GM23338 (cell line): ENCODE measurements at regions not wholly inside any gene's neighbourhood (a gene's known extent, or its start where the extent isn't known, plus 50 kb on each side); places are given as distances from the start of the nearest gene placed in this dataset.

Experiments used
- ATAC-seq: fragments of 200-7000 bp; cut with Tn5 transposase; 3 replicates; pipeline ENCODE4 v1.9.1; 2020
- DNase-seq: peaks from one replicate; pipeline ENCODE4 v3.0.0-alpha.2; 2015; ENCODE audit warnings: low spot score
- H2AFZ ChIP-seq: fragments of 200-600 bp; sonication (generic); 2 replicates; pipeline ENCODE4 v1.8.0; 2016; ENCODE audit warnings: antibody characterized with exemption, mild to moderate bottlenecking, moderate library complexity
- H3F3A ChIP-seq: fragments of 200-600 bp; sonication (generic); replicated peaks from 2 replicates; pipeline ENCODE4 v1.8.0; 2017; ENCODE audit warnings: antibody characterized with exemption, mixed run types, low read depth
- H3K27ac ChIP-seq: fragments of 200-600 bp; sonication (generic); 2 replicates; pipeline ENCODE4 v1.6.1; 2016; ENCODE audit warnings: low read depth
- H3K27me3 ChIP-seq: fragments of 200-600 bp; sonication (generic); 2 replicates; pipeline ENCODE4 v1.8.0; 2016; ENCODE audit warnings: mild to moderate bottlenecking, mixed run types, moderate library complexity; ENCODE audit not compliant: insufficient read depth
- H3K36me3 ChIP-seq: fragments of 200-600 bp; sonication (generic); 2 replicates; pipeline ENCODE4 v1.8.0; 2016; ENCODE audit warnings: mild to moderate bottlenecking; ENCODE audit not compliant: insufficient read depth
- H3K4me1 ChIP-seq: fragments of 200-600 bp; sonication (generic); 2 replicates; pipeline ENCODE4 v1.8.0; 2016; ENCODE audit warnings: mild to moderate bottlenecking, moderate library complexity; ENCODE audit not compliant: insufficient read depth
- H3K4me2 ChIP-seq: fragments of 200-600 bp; sonication (generic); 2 replicates; pipeline ENCODE4 v1.7.1; 2017; ENCODE audit warnings: mixed run types
- H3K4me3 ChIP-seq: fragments of 200-600 bp; sonication (generic); 2 replicates; pipeline ENCODE4 v1.6.1; 2016; ENCODE audit warnings: mixed run types
- H3K79me2 ChIP-seq: fragments of 200-600 bp; sonication (generic); replicated peaks from 2 replicates; pipeline ENCODE4 v1.8.0; 2017; ENCODE audit warnings: mild to moderate bottlenecking; ENCODE audit not compliant: insufficient read depth
- H3K9me2 ChIP-seq: fragments of 200-600 bp; sonication (generic); 2 replicates; pipeline ENCODE4 v1.8.0; 2017; ENCODE audit not compliant: insufficient read depth
- H4K20me1 ChIP-seq: fragments of 200-600 bp; sonication (generic); replicated peaks from 2 replicates; pipeline ENCODE4 v1.8.0; 2017; ENCODE audit warnings: mild to moderate bottlenecking; ENCODE audit not compliant: insufficient read depth
- H3K27ac Mint-ChIP-seq: 2 replicates; pipeline ENCODE4 v1.8.0; 2020; ENCODE audit warnings: inconsistent platforms, mild to moderate bottlenecking, moderate library complexity, mixed read lengths
- H3K27me3 Mint-ChIP-seq: 3 replicates; pipeline ENCODE4 v1.8.0; 2022; ENCODE audit warnings: low read depth, mild to moderate bottlenecking, moderate library complexity, mixed read lengths, inconsistent platforms; ENCODE audit not compliant: insufficient read depth, poor library complexity
- H3K36me3 Mint-ChIP-seq: 3 replicates; pipeline ENCODE4 v1.8.0; 2021; ENCODE audit warnings: low read depth, mild to moderate bottlenecking, inconsistent platforms, moderate library complexity, mixed read lengths
- H3K4me1 Mint-ChIP-seq: 3 replicates; pipeline ENCODE4 v1.8.0; 2020; ENCODE audit warnings: mild to moderate bottlenecking, inconsistent platforms, mixed read lengths
- H3K4me3 Mint-ChIP-seq: 3 replicates; pipeline ENCODE4 v1.8.0; 2021; ENCODE audit warnings: moderate library complexity, mild to moderate bottlenecking, inconsistent platforms, mixed read lengths
- H3K9me3 Mint-ChIP-seq: 3 replicates; pipeline ENCODE4 v1.8.0; 2020; ENCODE audit warnings: moderate library complexity, mild to moderate bottlenecking, inconsistent platforms, mixed read lengths
- EZH2 ChIP-seq: fragments of 200-600 bp; sonication (generic); IDR thresholded peaks from one replicate; pipeline ENCODE4 v1.8.0; 2017; ENCODE audit warnings: antibody characterized with exemption, mild to moderate bottlenecking, low read depth; ENCODE audit not compliant: unreplicated experiment
- EZH2phosphoT487 ChIP-seq: fragments of 200-600 bp; sonication (generic); IDR thresholded peaks from one replicate; pipeline ENCODE4 v1.8.1; 2018; ENCODE audit warnings: antibody characterized with exemption; ENCODE audit not compliant: unreplicated experiment
- NANOG ChIP-seq: IDR thresholded peaks from 2 replicates; pipeline ENCODE4 v1.6.1; 2016; ENCODE audit warnings: antibody characterized with exemption, borderline replicate concordance
- TF ChIP-seq, protein P1 (sequence below), 2 experiments: fragments of 200-600 bp in 1 of 2; sonication (generic) in 1 of 2; conservative IDR thresholded peaks; 2 replicates each; pipeline versions ENCODE4 v1.5.1 to v1.6.1; 2016 to 2017; ENCODE audit warnings: antibody characterized with exemption in 2 of 2, low read depth in 2 of 2, mild to moderate bottlenecking in 2 of 2, moderate library complexity in 1 of 2
- TF ChIP-seq, protein P2 (sequence below): IDR thresholded peaks from 2 replicates; pipeline ENCODE4 v1.6.1; 2016; ENCODE audit warnings: antibody characterized with exemption
- TF ChIP-seq, protein P3 (sequence below): IDR thresholded peaks from one replicate; pipeline ENCODE4 v1.6.1; 2018; ENCODE audit warnings: antibody characterized with exemption; ENCODE audit not compliant: unreplicated experiment
- TF ChIP-seq, protein P4 (sequence below): fragments of 250-450 bp; sonication (Bioruptor Pico); IDR thresholded peaks from 2 replicates; pipeline ENCODE4 v1.5.0; 2020; ENCODE audit warnings: mild to moderate bottlenecking, moderate library complexity

DNA sequence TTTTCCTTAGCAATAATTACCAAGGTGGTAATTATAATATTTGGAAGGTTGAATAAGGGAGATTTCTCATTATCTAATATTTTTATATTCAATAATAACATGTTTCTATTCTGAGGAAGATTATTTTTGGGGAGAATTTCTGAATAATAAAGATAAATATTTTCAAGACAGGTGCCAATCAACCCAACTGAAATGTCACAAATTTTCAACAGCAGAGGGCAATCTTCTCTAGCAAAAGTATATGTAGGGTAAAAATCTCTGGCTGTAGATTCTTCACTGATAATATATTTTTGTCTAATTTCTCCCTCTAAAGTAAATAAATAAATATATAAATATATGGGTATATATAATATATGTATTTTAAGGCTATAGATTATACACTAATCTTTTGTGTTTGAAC is 1187.2 kb upstream of the CRIM1 start:
- Histone ChIP-seq H3K79me2 (no peaks in the 10 kb centered on the region), H3K4me2 (no peak overlapping the region), H3K27ac (no peak overlapping the region), H3K36me3 (no peaks in the 10 kb centered on the region), H2AFZ (no peak overlapping the region), H3F3A (no peaks in the 10 kb centered on the region), H3K4me3 (no peak overlapping the region), H3K4me1 (no peaks in the 10 kb centered on the region), H4K20me1 (no peaks in the 10 kb centered on the region), H3K9me2 (no peaks in the 10 kb centered on the region), H3K27me3 (peaks cover 10% of the 10 kb centered on the region; the same call in 1 of the 2 replicates)
- Mint-ChIP-seq H3K36me3 (no peaks in the 10 kb centered on the region), H3K4me3 (no peak overlapping the region), H3K4me1 (no peaks in the 10 kb centered on the region), H3K27me3 (no peaks in the 10 kb centered on the region), H3K9me3 (no peaks in the 10 kb centered on the region), H3K27ac (no peak overlapping the region)
- DNase-seq, result peak; percentile 29
- TF ChIP-seq, protein P1, sequence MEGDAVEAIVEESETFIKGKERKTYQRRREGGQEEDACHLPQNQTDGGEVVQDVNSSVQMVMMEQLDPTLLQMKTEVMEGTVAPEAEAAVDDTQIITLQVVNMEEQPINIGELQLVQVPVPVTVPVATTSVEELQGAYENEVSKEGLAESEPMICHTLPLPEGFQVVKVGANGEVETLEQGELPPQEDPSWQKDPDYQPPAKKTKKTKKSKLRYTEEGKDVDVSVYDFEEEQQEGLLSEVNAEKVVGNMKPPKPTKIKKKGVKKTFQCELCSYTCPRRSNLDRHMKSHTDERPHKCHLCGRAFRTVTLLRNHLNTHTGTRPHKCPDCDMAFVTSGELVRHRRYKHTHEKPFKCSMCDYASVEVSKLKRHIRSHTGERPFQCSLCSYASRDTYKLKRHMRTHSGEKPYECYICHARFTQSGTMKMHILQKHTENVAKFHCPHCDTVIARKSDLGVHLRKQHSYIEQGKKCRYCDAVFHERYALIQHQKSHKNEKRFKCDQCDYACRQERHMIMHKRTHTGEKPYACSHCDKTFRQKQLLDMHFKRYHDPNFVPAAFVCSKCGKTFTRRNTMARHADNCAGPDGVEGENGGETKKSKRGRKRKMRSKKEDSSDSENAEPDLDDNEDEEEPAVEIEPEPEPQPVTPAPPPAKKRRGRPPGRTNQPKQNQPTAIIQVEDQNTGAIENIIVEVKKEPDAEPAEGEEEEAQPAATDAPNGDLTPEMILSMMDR (conservative IDR thresholded peaks at IDR 0.05; ENCODE audit: low read depth in 2 of 2), result peak; percentile 44 to 57; a peak in 3 of 4 replicates
- TF ChIP-seq EZH2, result no peak
- TF ChIP-seq, protein P2, sequence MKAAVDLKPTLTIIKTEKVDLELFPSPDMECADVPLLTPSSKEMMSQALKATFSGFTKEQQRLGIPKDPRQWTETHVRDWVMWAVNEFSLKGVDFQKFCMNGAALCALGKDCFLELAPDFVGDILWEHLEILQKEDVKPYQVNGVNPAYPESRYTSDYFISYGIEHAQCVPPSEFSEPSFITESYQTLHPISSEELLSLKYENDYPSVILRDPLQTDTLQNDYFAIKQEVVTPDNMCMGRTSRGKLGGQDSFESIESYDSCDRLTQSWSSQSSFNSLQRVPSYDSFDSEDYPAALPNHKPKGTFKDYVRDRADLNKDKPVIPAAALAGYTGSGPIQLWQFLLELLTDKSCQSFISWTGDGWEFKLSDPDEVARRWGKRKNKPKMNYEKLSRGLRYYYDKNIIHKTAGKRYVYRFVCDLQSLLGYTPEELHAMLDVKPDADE, result no peak
- ATAC-seq, result no peak

DNA sequence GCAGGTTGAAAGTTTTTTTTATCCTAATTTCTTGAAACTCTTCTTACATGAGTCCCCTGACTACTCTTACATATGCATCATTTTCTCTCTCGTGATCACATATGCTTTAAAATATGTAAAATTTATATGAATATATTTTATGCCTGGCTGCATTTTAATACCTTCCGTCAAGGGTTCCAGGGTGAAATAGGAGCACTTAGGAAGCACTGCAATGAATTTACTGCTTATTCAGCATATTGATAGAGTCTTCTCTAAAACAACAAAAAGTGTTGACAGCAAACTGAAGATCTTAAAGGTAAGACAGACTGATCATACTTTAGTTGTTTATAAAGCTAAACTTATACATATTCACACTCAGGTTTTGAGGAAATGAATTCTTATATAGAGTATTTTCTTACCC is 1191.6 kb upstream of the CRIM1 start:
- H3K4me3 Mint-ChIP-seq, result no peak overlapping the region
- H3K4me1 Mint-ChIP-seq, result no peaks in the 10 kb centered on the region
- H3K4me2 ChIP-seq, result no peak overlapping the region
- DNase-seq (no peak), ATAC-seq (no peak)
- no peaks in the 10 kb centered on the region for H3F3A ChIP-seq
- H2AFZ ChIP-seq, result no peak overlapping the region
- H3K4me1 ChIP-seq, result no peaks in the 10 kb centered on the region
- no peaks in the 10 kb centered on the region for H3K9me3 Mint-ChIP-seq
- H3K27ac Mint-ChIP-seq, result no peak overlapping the region
- H3K27me3 Mint-ChIP-seq, result no peaks in the 10 kb centered on the region
- H4K20me1 ChIP-seq, result no peaks in the 10 kb centered on the region
- H3K9me2 ChIP-seq, result no peaks in the 10 kb centered on the region
- no peaks in the 10 kb centered on the region for H3K79me2 ChIP-seq
- no peaks in the 10 kb centered on the region for H3K36me3 ChIP-seq
- H3K27me3 ChIP-seq, result no peaks in the 10 kb centered on the region
- H3K27ac ChIP-seq, result no peak overlapping the region
- H3K4me3 ChIP-seq, result no peak overlapping the region
- H3K36me3 Mint-ChIP-seq, result no peaks in the 10 kb centered on the region
- TF ChIP-seq EZH2 (no peak), NANOG (no peak), EZH2phosphoT487 (no peak)
- TF ChIP-seq, protein P3, sequence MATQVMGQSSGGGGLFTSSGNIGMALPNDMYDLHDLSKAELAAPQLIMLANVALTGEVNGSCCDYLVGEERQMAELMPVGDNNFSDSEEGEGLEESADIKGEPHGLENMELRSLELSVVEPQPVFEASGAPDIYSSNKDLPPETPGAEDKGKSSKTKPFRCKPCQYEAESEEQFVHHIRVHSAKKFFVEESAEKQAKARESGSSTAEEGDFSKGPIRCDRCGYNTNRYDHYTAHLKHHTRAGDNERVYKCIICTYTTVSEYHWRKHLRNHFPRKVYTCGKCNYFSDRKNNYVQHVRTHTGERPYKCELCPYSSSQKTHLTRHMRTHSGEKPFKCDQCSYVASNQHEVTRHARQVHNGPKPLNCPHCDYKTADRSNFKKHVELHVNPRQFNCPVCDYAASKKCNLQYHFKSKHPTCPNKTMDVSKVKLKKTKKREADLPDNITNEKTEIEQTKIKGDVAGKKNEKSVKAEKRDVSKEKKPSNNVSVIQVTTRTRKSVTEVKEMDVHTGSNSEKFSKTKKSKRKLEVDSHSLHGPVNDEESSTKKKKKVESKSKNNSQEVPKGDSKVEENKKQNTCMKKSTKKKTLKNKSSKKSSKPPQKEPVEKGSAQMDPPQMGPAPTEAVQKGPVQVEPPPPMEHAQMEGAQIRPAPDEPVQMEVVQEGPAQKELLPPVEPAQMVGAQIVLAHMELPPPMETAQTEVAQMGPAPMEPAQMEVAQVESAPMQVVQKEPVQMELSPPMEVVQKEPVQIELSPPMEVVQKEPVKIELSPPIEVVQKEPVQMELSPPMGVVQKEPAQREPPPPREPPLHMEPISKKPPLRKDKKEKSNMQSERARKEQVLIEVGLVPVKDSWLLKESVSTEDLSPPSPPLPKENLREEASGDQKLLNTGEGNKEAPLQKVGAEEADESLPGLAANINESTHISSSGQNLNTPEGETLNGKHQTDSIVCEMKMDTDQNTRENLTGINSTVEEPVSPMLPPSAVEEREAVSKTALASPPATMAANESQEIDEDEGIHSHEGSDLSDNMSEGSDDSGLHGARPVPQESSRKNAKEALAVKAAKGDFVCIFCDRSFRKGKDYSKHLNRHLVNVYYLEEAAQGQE, result no peak
- TF ChIP-seq, protein P2, result no peak
- TF ChIP-seq, protein P4, sequence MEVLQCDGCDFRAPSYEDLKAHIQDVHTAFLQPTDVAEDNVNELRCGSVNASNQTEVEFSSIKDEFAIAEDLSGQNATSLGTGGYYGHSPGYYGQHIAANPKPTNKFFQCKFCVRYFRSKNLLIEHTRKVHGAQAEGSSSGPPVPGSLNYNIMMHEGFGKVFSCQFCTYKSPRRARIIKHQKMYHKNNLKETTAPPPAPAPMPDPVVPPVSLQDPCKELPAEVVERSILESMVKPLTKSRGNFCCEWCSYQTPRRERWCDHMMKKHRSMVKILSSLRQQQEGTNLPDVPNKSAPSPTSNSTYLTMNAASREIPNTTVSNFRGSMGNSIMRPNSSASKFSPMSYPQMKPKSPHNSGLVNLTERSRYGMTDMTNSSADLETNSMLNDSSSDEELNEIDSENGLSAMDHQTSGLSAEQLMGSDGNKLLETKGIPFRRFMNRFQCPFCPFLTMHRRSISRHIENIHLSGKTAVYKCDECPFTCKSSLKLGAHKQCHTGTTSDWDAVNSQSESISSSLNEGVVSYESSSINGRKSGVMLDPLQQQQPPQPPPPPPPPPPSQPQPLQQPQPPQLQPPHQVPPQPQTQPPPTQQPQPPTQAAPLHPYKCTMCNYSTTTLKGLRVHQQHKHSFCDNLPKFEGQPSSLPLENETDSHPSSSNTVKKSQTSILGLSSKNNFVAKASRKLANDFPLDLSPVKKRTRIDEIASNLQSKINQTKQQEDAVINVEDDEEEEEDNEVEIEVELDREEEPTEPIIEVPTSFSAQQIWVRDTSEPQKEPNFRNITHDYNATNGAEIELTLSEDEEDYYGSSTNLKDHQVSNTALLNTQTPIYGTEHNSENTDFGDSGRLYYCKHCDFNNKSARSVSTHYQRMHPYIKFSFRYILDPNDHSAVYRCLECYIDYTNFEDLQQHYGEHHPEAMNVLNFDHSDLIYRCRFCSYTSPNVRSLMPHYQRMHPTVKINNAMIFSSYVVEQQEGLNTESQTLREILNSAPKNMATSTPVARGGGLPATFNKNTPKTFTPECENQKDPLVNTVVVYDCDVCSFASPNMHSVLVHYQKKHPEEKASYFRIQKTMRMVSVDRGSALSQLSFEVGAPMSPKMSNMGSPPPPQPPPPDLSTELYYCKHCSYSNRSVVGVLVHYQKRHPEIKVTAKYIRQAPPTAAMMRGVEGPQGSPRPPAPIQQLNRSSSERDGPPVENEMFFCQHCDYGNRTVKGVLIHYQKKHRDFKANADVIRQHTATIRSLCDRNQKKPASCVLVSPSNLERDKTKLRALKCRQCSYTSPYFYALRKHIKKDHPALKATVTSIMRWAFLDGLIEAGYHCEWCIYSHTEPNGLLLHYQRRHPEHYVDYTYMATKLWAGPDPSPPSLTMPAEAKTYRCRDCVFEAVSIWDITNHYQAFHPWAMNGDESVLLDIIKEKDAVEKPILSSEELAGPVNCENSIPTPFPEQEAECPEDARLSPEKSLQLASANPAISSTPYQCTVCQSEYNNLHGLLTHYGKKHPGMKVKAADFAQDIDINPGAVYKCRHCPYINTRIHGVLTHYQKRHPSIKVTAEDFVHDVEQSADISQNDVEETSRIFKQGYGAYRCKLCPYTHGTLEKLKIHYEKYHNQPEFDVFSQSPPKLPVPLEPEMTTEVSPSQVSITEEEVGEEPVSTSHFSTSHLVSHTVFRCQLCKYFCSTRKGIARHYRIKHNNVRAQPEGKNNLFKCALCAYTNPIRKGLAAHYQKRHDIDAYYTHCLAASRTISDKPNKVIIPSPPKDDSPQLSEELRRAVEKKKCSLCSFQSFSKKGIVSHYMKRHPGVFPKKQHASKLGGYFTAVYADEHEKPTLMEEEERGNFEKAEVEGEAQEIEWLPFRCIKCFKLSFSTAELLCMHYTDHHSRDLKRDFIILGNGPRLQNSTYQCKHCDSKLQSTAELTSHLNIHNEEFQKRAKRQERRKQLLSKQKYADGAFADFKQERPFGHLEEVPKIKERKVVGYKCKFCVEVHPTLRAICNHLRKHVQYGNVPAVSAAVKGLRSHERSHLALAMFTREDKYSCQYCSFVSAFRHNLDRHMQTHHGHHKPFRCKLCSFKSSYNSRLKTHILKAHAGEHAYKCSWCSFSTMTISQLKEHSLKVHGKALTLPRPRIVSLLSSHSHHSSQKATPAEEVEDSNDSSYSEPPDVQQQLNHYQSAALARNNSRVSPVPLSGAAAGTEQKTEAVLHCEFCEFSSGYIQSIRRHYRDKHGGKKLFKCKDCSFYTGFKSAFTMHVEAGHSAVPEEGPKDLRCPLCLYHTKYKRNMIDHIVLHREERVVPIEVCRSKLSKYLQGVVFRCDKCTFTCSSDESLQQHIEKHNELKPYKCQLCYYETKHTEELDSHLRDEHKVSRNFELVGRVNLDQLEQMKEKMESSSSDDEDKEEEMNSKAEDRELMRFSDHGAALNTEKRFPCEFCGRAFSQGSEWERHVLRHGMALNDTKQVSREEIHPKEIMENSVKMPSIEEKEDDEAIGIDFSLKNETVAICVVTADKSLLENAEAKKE (CRISPR knock-in tag), result no peak
